Astrocyte of the cerebellum (primary cell): ENCODE measurements at regions not wholly inside any gene's neighbourhood (a gene's known extent, or its start where the extent isn't known, plus 50 kb on each side); places are given as distances from the start of the nearest gene placed in this dataset.

ENCODE experiments used
- DNase-seq: peaks from one replicate; pipeline ENCODE4 v3.0.0-alpha.2; 2011; ENCODE audit warnings: low read depth
- H3K4me3 ChIP-seq: 2 replicates; pipeline ENCODE4 v1.5.1; 2011; ENCODE audit warnings: mild to moderate bottlenecking, low read depth, low read length, moderate library complexity
- in situ Hi-C: cut with HindIII; loops from 2 replicates; pipeline ENCODE4 v1.10.0; 2017; ENCODE audit warnings: low sequenced_read_pairs
- TF ChIP-seq, protein P1 (sequence below): IDR thresholded peaks from 2 replicates; pipeline ENCODE4 v1.5.1; 2012; ENCODE audit warnings: low read length, low read depth, moderate library complexity, mild to moderate bottlenecking; ENCODE audit errors: missing control alignments

DNA sequence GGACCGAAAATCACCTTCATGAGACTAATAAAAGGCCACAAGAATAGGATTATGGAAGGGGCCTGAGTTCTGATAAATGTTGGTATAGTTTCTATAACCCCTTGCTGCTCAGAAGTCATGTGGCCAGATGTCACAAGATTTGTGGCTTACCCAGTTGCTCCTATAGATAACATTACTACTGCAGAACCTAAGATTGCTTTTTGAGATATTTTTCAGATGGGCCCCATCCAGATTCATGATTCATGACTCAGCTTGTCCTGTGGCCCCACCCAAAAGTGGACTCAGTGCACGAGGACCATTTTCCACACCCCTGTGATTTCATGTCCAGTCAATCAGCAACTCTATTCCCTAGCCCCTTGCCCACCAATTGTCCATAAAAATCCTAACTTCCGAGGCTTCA is 209.0 kb downstream of the ACTR3B start:
- no peak for DNase-seq
- TF ChIP-seq, protein P1, sequence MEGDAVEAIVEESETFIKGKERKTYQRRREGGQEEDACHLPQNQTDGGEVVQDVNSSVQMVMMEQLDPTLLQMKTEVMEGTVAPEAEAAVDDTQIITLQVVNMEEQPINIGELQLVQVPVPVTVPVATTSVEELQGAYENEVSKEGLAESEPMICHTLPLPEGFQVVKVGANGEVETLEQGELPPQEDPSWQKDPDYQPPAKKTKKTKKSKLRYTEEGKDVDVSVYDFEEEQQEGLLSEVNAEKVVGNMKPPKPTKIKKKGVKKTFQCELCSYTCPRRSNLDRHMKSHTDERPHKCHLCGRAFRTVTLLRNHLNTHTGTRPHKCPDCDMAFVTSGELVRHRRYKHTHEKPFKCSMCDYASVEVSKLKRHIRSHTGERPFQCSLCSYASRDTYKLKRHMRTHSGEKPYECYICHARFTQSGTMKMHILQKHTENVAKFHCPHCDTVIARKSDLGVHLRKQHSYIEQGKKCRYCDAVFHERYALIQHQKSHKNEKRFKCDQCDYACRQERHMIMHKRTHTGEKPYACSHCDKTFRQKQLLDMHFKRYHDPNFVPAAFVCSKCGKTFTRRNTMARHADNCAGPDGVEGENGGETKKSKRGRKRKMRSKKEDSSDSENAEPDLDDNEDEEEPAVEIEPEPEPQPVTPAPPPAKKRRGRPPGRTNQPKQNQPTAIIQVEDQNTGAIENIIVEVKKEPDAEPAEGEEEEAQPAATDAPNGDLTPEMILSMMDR, result no peak
- no peak overlapping the region for H3K4me3 ChIP-seq
- in situ Hi-C loops, result no loop called here

DNA sequence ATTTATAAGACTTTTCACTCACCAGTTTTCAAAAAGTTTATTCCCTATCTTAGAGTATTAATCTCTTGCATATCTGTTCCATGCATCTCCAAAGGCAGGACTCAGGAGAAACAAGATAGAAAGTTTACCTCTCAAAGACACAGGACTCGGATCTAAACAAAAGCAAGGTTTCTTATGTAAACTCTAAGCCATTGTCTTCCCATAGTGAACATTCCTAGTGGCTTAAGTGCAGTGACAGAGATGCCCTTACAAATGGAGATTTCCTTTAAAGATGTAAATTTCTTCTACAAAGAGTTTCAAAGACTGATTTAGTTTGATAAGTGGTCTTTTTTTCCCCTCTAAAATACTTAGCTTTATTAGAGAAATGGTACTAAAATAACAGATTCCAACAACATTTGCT is 209.8 kb downstream of the ACTR3B start:
- no peak overlapping the region for H3K4me3 ChIP-seq
- no peak for DNase-seq
- TF ChIP-seq, protein P1, result no peak
- in situ Hi-C loops, result no loop called here

DNA sequence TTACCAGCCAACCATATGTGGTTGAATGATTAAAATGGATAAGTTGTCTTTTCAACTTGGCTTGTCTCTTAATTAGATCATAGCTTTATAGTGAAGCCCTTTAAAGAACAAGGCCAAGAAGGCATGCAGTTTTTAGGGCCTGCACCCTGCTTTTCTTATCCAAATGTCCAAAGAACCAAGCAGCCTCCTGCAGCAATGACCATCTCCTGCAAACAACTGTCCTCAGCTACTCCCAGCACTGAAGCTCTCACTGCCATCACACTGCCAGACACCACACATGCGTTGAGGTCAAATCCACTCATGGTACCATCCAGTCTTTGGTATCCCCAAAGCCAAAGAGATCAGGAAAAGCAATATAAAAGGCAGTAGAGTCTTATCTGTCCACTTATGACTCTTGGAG is 210.3 kb downstream of the ACTR3B start:
- no peak overlapping the region for H3K4me3 ChIP-seq
- in situ Hi-C loops, result no loop called here
- TF ChIP-seq, protein P1, result no peak
- DNase-seq, result no peak

DNA sequence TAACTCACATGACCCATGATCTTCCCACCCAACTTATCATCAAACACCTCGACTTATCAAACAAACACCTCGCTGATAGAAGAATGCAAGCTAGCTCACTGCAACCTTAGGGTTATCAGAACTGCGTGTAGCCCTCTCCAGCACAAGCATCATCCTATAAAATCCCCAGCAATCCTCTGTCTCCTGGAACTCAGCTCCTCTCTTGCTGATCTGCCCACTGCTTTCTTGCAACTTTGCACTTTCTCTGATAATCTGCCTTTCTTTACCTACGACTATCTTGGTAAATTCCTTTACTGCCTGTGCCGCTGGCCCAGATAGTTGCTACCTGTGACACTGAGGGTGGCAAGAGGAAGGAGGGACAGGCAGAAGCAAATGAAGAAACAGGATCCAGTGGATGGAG is 210.9 kb downstream of the ACTR3B start:
- no peak overlapping the region for H3K4me3 ChIP-seq
- in situ Hi-C loops, result no loop called here
- TF ChIP-seq, protein P1, result no peak
- DNase-seq, result no peak

DNA sequence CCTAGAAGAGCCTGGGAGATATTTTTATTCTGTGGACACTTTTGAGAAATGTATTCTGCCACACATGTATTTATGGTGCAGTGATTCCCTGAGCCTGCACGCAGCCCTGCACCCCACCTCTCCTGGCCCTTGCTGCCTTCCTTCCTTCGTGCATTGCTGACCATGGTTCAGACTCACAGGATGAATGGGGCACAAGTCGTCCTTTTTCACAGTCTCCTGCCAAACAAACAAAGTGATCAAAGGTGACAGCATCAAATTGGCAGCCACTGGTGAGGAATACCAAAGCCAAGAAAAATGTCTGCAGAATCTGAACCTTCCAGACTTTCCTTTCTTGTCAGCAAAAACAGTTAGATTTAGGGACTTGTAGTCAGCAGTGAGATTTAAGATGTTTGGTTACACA is 215.0 kb downstream of the ACTR3B start:
- in situ Hi-C loops, result no loop called here
- TF ChIP-seq, protein P1, result no peak
- DNase-seq, result no peak

DNA sequence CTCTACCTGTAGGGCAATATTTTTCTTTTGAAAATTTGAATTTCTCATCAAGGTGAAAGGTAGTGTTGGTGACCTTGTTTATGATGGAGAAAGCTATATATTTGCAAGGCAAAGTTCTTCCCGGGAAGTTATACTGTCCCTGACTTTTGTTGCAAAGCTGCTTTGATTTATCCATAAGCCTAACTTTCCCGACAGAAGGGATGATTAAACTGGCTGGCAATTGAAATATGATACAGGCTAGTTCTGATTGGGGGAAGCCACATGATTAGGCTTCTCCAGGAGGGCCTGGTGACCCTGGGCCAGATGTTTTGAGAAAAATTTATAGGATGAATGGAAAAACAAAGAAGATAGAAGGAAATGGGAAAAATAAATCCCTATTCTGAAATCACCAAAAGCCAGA is 215.5 kb downstream of the ACTR3B start:
- no peak overlapping the region for H3K4me3 ChIP-seq
- DNase-seq, result no peak
- TF ChIP-seq, protein P1, result no peak
- in situ Hi-C loops, result no loop called here

More for the DNA sequence above, 215.0 kb downstream of the ACTR3B start:
- H3K4me3 ChIP-seq, result no peak overlapping the region

DNA sequence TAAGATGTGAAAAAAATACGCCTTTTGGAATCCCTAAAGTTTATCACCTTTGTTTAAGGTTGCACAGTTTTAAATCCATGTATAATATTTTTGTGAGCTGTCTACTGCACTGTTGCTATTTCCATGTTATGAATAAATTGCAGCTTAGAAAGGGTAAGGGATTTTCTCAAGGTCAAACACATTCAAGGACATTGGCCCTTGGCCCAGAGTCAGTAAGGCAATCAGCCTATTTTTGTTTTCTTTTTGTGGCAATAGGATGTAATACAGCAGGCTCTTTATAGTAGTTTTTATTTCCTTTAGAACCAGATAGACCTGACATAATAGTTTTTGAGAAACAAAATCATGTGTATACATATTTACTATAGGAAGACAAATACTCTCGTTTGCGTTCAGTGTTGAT is 219.8 kb downstream of the ACTR3B start:
- in situ Hi-C loops, result no loop called here
- TF ChIP-seq, protein P1, result no peak
- no peak overlapping the region for H3K4me3 ChIP-seq
- no peak for DNase-seq
